IMR-90 (cell line): ENCODE measurements at regions not wholly inside any gene's neighbourhood (a gene's known extent, or its start where the extent isn't known, plus 50 kb on each side); places are given as distances from the start of the nearest gene placed in this dataset.
"Not testable (repeated sequence)": the region's sequence is repeated elsewhere in the genome, so short reads cannot be mapped to it uniquely, and the experiment has no call there.

ENCODE experiments used
- ATAC-seq: fragments of 200-7000 bp; cut with Tn5 transposase; 2 replicates; pipeline ENCODE4 v1.9.1; 2020; ENCODE audit warnings: low read depth, mild to moderate bottlenecking, moderate library complexity
- BruUV-seq: library from RNA; stranded (reverse); fragments of 400-500 nt; replicated peaks from 2 replicates; lab custom pipeline; 2021; lab: Mats Ljungman, UMichigan
- CTCF ChIA-PET: fragments of 300-600 bp; formaldehyde crosslinking; extraction: SDS; loops from one replicate; lab custom pipeline; 2021; ENCODE audit warnings: antibody characterized with exemption; lab: Yijun Ruan, JAX
- POLR2A ChIA-PET: fragments of 300-600 bp; sonication (Branson Sonifier 250); formaldehyde crosslinking; loops from one replicate; lab custom pipeline; 2022; ENCODE audit warnings: antibody characterized with exemption; ENCODE audit not compliant: unreplicated experiment; lab: Charles Lee
- DNase-seq: peaks from one replicate; pipeline ENCODE4 v3.0.0; 2013
- H2AFZ ChIP-seq: replicated peaks from 2 replicates; pipeline ENCODE3; 2013; ENCODE audit warnings: low read length, mild to moderate bottlenecking; ENCODE audit not compliant: poor library complexity
- H2AK5ac ChIP-seq: 2 replicates; pipeline ENCODE4 v1.6.1; 2013; ENCODE audit warnings: low read depth, low read length, inconsistent platforms
- H2AK9ac ChIP-seq: replicated peaks from 2 replicates; pipeline ENCODE3; 2013; ENCODE audit warnings: mild to moderate bottlenecking, low read depth, low read length, moderate library complexity; ENCODE audit not compliant: poor library complexity
- H2BK120ac ChIP-seq: 2 replicates; pipeline ENCODE4 v1.6.1; 2013; ENCODE audit warnings: low read depth, low read length, inconsistent platforms
- H2BK15ac ChIP-seq: 3 replicates; pipeline ENCODE4 v1.6.1; 2013; ENCODE audit warnings: low read depth, low read length, inconsistent platforms
- H2BK20ac ChIP-seq: 2 replicates; pipeline ENCODE4 v1.6.1; 2013; ENCODE audit warnings: low read depth, mild to moderate bottlenecking, inconsistent platforms, low read length, moderate library complexity
- H2BK5ac ChIP-seq: 2 replicates; pipeline ENCODE4 v1.6.1; 2013; ENCODE audit warnings: mild to moderate bottlenecking, low read depth, low read length, inconsistent platforms; ENCODE audit not compliant: poor library complexity, severe bottlenecking
- H3K14ac ChIP-seq: replicated peaks from 2 replicates; pipeline ENCODE4 v1.6.1; 2013; ENCODE audit warnings: low read depth, low read length, inconsistent platforms
- H3K18ac ChIP-seq: 2 replicates; pipeline ENCODE4 v1.6.1; 2013; ENCODE audit warnings: low read depth, low read length, control low read depth
- H3K23ac ChIP-seq: 2 replicates; pipeline ENCODE4 v1.6.1; 2013; ENCODE audit warnings: low read depth, low read length, inconsistent platforms
- H3K27ac ChIP-seq: 2 replicates; pipeline ENCODE4 v1.5.1; 2013; ENCODE audit warnings: mild to moderate bottlenecking, control low read depth, low read length; ENCODE audit not compliant: insufficient read depth
- H3K27me3 ChIP-seq: 2 replicates; pipeline ENCODE4 v1.6.1; 2013; ENCODE audit warnings: low read length; ENCODE audit not compliant: control insufficient read depth, insufficient read depth
- H3K36me3 ChIP-seq: 2 replicates; pipeline ENCODE4 v1.6.1; 2013; ENCODE audit warnings: low read length, mixed read lengths; ENCODE audit not compliant: control insufficient read depth, insufficient read depth
- H3K4ac ChIP-seq: 2 replicates; pipeline ENCODE4 v1.6.1; 2013; ENCODE audit warnings: low read depth, low read length, inconsistent platforms
- H3K4me1 ChIP-seq: 2 replicates; pipeline ENCODE4 v1.6.1; 2013; ENCODE audit warnings: low read length, mixed read lengths; ENCODE audit not compliant: control insufficient read depth, insufficient read depth
- H3K4me2 ChIP-seq: 2 replicates; pipeline ENCODE4 v1.6.1; 2013; ENCODE audit warnings: low read depth, mild to moderate bottlenecking, control low read depth, low read length, moderate library complexity
- H3K4me3 ChIP-seq: 2 replicates; pipeline ENCODE4 v1.5.1; 2013; ENCODE audit warnings: low read depth, mild to moderate bottlenecking, control low read depth, low read length, moderate library complexity; ENCODE audit not compliant: insufficient read depth
- H3K56ac ChIP-seq: 2 replicates; pipeline ENCODE4 v1.6.1; 2013; ENCODE audit warnings: low read length, inconsistent platforms; ENCODE audit not compliant: insufficient read depth; ENCODE audit errors: extremely low read depth
- H3K79me1 ChIP-seq, 2 experiments: 2 replicates each; pipeline ENCODE4 v1.6.1; 2013; ENCODE audit warnings: low read length in 2 of 2, inconsistent platforms in 1 of 2, low read depth in 1 of 2
- H3K9ac ChIP-seq: 2 replicates; pipeline ENCODE4 v1.6.1; 2013; ENCODE audit warnings: low read depth, low read length, control low read depth
- H3K9me1 ChIP-seq: 2 replicates; pipeline ENCODE4 v1.6.1; 2013; ENCODE audit warnings: low read length, inconsistent platforms; ENCODE audit not compliant: insufficient read depth
- H3K9me3 ChIP-seq: 2 replicates; pipeline ENCODE4 v1.6.1; 2013; ENCODE audit warnings: low read length; ENCODE audit not compliant: control insufficient read depth, insufficient read depth
- H4K20me1 ChIP-seq: 2 replicates; pipeline ENCODE4 v1.6.1; 2013; ENCODE audit warnings: low read length, inconsistent platforms; ENCODE audit not compliant: insufficient read depth
- H4K5ac ChIP-seq: 2 replicates; pipeline ENCODE4 v1.6.1; 2013; ENCODE audit warnings: mild to moderate bottlenecking, low read depth, low read length, control low read depth
- H4K8ac ChIP-seq, 2 experiments: 2 replicates each; pipeline ENCODE4 v1.6.1; 2013; ENCODE audit warnings: low read depth in 2 of 2, low read length in 2 of 2, control low read depth in 1 of 2, inconsistent platforms in 1 of 2
- H4K91ac ChIP-seq: 2 replicates; pipeline ENCODE4 v1.6.1; 2013; ENCODE audit warnings: low read depth, low read length, inconsistent platforms; ENCODE audit not compliant: insufficient read depth
- MXI1 ChIP-seq: IDR thresholded peaks from 2 replicates; pipeline ENCODE4 v1.6.1; 2012; ENCODE audit warnings: low read depth, mild to moderate bottlenecking, low read length, moderate library complexity, borderline replicate concordance
- NFE2L2 ChIP-seq: fragments of 150-350 bp; IDR thresholded peaks from 2 replicates; pipeline ENCODE4 v1.6.1; 2016; ENCODE audit warnings: low read depth, mild to moderate bottlenecking, low read length
- WGBS, 2 experiments: methylation state at CpG; one replicate each; pipeline versions ENCODE4 v1.1.5 to v1.1.7; 2013; ENCODE audit warnings: missing lambda C conversion rate in 2 of 2; ENCODE audit not compliant: insufficient read length in 1 of 2; ENCODE audit errors: extremely low coverage in 2 of 2; 5-methylcytosine and 5-hydroxymethylcytosine counted together
- dilution Hi-C: fragments of 300-500 bp; cut with HindIII; formaldehyde crosslinking; loops from one replicate; pipeline ENCODE4 v1.14.3; 2018; ENCODE audit warnings: low sequenced_read_pairs; ENCODE audit not compliant: unreplicated experiment
- in situ Hi-C: fragments of 300-500 bp; cut with MboI; formaldehyde crosslinking; loops from 3 replicates; pipeline ENCODE4 v1.14.3; 2019; ENCODE audit warnings: low sequenced_read_pairs, inconsistent platforms, mixed read lengths
- intact Hi-C: fragments of 100-400 bp; cut with micrococcal nuclease; formaldehyde crosslinking; loops from 2 replicates; pipeline ENCODE4 v1.10.0; 2022

DNA sequence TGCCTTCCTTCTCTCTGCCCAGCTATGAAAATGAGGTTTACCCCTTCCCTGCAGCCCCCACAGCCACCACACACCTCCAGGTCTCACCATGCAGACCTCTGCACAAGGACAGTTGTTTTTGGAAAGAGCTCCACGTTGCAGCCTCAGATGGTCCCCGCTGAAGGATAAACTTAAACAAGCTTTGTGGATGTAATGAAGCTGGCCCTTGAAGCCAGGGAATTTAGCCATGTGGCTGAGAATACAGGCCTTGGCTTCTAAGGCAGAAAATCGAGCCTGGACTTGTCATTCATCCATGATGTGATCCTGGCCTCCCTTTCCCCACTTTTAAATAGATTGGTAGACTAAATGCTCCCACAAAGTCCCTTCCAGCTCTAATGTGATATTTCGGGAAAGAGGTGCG is 79.4 kb downstream of the TBX3 start:
- Histone ChIP-seq H2AK9ac (no peak overlapping the region), H3K27me3 (peaks cover 3% of the 10 kb centered on the region), H3K14ac (no peak overlapping the region), H2AK5ac (no peak overlapping the region), H4K8ac (no peak overlapping the region), H4K20me1 (no peaks in the 10 kb centered on the region), H3K4me1 (peaks cover 1% of the 10 kb centered on the region; the same call in 1 of the 2 replicates), H3K9ac (no peak overlapping the region), H3K36me3 (no peaks in the 10 kb centered on the region), H2BK5ac (no peak overlapping the region), H3K9me1 (no peaks in the 10 kb centered on the region), H3K79me1 (no peaks in the 10 kb centered on the region), H3K4me3 (no peak overlapping the region), H3K18ac (no peak overlapping the region), H2AFZ (no peak overlapping the region), H4K91ac (no peak overlapping the region), H2BK120ac (no peak overlapping the region), H3K9me3 (no peaks in the 10 kb centered on the region), H3K23ac (no peak overlapping the region), H3K4ac (no peak overlapping the region), H3K56ac (no peak overlapping the region), H3K4me2 (no peak overlapping the region; the same call in 1 of the 2 replicates), H3K27ac (no peak overlapping the region), H2BK15ac (no peak overlapping the region), H2BK20ac (no peak overlapping the region), H4K5ac (no peak overlapping the region)
- in situ Hi-C loops (no loop called here), dilution Hi-C loops (no loop called here), intact Hi-C loops (no loop called here)
- TF ChIP-seq MXI1 (no peak), NFE2L2 (no peak)
- ATAC-seq (peak; percentile 44), DNase-seq (no peak)
- CTCF ChIA-PET, result interaction anchor here (0.6 to 1.7 kb wide), 6 partner anchors 20 to 1314 kb away, joined by 3 to 10 read pairs (median 4); no protein-coding TSS in a partner anchor
- 20% methylated on average over 1 of the region's 5 CpGs; no CpG with 5 or more reads in 1 of the 2 experiments for WGBS, 2 experiments
- POLR2A ChIA-PET, result no interaction called here
- no TSS peak for BruUV-seq

DNA sequence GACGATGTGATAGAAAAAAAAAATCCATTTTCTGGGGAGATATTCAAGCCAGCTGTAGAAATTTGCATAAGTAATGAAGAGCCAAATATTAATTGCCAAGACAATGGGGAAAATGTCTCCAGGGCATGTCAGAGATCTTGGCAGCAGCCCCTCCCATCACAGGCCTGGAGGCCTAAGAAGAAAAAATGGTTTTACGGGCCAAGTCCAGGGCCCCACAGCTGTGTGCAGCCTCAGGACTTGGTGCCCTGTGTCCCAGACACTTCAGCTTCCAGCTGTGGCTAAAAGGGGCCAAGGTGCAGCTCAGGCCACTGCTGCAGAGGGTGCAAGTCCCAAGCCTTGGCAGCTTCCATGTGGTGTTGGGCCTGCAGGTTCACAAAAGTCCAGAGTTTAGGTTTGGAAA is 83.4 kb downstream of the TBX3 start:
- H3K4me1 ChIP-seq, H3K14ac ChIP-seq, H2BK120ac ChIP-seq, H2BK20ac ChIP-seq, H4K20me1 ChIP-seq, H3K4ac ChIP-seq, H2BK5ac ChIP-seq, intact Hi-C loops, BruUV-seq, H4K5ac ChIP-seq, H3K9ac ChIP-seq, dilution Hi-C loops, H2AK9ac ChIP-seq, H2BK15ac ChIP-seq, H4K91ac ChIP-seq, H3K18ac ChIP-seq, DNase-seq, H3K9me1 ChIP-seq, H3K36me3 ChIP-seq, H3K4me3 ChIP-seq, H3K56ac ChIP-seq, H3K27me3 ChIP-seq, H3K4me2 ChIP-seq, H2AFZ ChIP-seq, H3K79me1 ChIP-seq, ATAC-seq, H3K9me3 ChIP-seq, POLR2A ChIA-PET, in situ Hi-C loops, H3K23ac ChIP-seq, H4K8ac ChIP-seq, H3K27ac ChIP-seq, H2AK5ac ChIP-seq: not testable (repeated sequence)
- CTCF ChIA-PET, result interaction anchor here (0.7 kb wide), 1 partner anchor 602 kb away, joined by 3 read pairs; no protein-coding TSS in a partner anchor
- no CpG with 5 or more reads among the region's 2 CpGs for WGBS, 2 experiments
